WTC11 (cell line): ENCODE measurements at regions not wholly inside any gene's neighbourhood (a gene's known extent, or its start where the extent isn't known, plus 50 kb on each side); places are given as distances from the start of the nearest gene placed in this dataset.

ENCODE experiments used
- ESRRA ChIP-seq: sonication (generic); formaldehyde crosslinking; IDR thresholded peaks from 2 replicates; pipeline ENCODE4 v1.8.1; 2022; ENCODE audit warnings: mild to moderate bottlenecking, missing genetic modification reagents, borderline replicate concordance
- NR2C2 ChIP-seq: sonication (generic); formaldehyde crosslinking; IDR thresholded peaks from 2 replicates; pipeline ENCODE4 v1.8.0; 2022; ENCODE audit warnings: mild to moderate bottlenecking, missing genetic modification reagents
- SOX15 ChIP-seq: fragments of 250-450 bp; sonication (Bioruptor Pico); IDR thresholded peaks from 2 replicates; pipeline ENCODE4 v1.9.0; 2021; ENCODE audit warnings: mild to moderate bottlenecking
- ZNF423 ChIP-seq: fragments of 250-450 bp; sonication (Bioruptor Pico); IDR thresholded peaks from 2 replicates; pipeline ENCODE4 v2.1.2; 2022; ENCODE audit warnings: mild to moderate bottlenecking, moderate library complexity

GRCh38 chr2:57527685-57528084 lies 518.9 kb upstream of the VRK2 start:
- TF ChIP-seq NR2C2 (CRISPR knock-in tag) (no peak), ZNF423 (no peak), SOX15 (CRISPR knock-in tag) (no peak), ESRRA (CRISPR knock-in tag) (no peak)
